HS-5 (cell line): ENCODE measurements at regions not wholly inside any gene's neighbourhood (a gene's known extent, or its start where the extent isn't known, plus 50 kb on each side); places are given as distances from the start of the nearest gene placed in this dataset.

ENCODE experiments used
- DNase-seq: peaks from one replicate; pipeline ENCODE4 v3.0.0-alpha.2; 2012; ENCODE audit warnings: low read depth

GRCh38 chr2:120587997-120588336 is 147.7 kb upstream of the GLI2 start:
- no peak for DNase-seq

GRCh38 chr2:120589771-120590608 is 145.7 kb upstream of the GLI2 start:
- DNase-seq, result peak; percentile 83

DNA sequence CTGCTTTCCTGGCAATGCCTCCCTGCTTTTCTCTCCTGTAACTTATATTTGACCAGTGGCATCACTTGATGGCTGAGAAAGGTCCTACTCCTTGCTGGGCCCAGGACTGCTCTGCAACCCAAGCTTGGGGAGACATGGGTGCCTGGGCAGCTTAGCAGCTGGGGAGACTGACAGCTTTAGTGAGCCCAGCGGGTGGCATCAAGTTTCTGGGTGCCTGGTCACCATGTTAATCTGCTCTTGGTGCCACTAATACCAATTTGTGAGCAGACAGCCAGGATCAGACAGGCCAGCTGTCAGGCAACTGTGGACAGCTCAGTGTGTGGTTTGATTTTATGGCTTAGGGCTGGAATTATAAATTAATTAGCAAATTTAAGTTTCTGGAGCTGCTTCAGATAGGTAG is 144.8 kb upstream of the GLI2 start:
- no peak for DNase-seq

- no peak for DNase-seq
These were observed 144.1 kb upstream of the GLI2 start for GRCh38 chr2:120591572-120591971.

GRCh38 chr2:120592084-120592483 is 143.6 kb upstream of the GLI2 start:
- DNase-seq, result no peak

DNA sequence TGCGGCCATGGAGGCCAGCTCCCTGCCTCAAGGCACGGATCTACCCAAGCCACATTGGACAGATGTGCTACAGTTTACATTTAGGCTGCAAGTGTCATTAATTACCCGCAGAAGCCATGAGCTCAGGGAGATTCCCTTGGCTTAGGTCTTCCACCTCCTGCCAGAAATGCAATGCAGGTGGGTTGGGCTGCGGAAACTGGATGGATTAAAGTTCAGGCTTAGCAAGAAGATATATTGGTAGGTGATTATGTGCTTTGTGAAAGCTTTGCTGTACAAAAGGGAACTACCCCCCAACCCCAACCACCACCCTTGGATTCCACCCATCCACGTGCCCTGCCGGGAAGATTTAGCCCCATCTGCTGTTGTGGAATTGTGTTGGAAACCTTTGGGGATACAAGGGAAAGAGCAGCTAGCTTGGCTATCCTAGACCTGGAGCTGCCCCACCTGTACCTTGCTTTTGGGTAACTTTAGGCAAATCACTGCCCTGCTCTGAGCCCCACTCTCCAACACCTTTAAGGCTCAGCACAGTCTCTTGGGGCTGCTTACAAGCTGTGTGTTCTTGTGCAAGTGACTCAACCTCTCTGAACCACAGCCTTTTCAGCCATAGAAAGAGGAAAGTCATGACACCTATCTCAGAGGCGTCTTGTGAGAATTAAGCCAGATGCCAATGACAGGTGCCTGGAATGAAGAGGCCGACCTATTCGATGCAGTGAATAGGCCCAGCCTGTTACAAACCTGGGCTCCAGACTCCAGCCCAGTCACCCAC is 141.6 kb upstream of the GLI2 start:
- no peak for DNase-seq

- DNase-seq, result no peak
These were observed 140.6 kb upstream of the GLI2 start for GRCh38 chr2:120594856-120595685.

DNA sequence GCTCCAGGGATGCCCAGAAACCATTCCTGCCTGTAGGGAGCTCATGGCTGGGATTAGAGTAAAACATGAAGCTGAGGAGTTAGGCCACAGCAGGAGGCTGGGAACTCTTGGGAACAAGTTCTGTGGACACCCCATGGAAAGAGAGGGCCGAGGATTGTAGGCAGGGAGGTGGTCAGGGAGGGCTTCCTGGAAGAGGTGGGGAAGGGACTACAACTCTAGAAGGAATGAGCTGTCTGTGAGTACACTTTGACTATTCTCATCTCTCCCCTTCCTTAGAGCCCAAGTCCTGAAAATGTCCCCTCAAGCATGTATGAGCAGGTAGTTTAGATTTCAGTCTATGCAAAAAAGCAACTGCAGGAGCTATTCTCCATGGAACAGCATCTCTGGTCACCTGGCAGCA is 139.9 kb upstream of the GLI2 start:
- DNase-seq, result no peak

DNA sequence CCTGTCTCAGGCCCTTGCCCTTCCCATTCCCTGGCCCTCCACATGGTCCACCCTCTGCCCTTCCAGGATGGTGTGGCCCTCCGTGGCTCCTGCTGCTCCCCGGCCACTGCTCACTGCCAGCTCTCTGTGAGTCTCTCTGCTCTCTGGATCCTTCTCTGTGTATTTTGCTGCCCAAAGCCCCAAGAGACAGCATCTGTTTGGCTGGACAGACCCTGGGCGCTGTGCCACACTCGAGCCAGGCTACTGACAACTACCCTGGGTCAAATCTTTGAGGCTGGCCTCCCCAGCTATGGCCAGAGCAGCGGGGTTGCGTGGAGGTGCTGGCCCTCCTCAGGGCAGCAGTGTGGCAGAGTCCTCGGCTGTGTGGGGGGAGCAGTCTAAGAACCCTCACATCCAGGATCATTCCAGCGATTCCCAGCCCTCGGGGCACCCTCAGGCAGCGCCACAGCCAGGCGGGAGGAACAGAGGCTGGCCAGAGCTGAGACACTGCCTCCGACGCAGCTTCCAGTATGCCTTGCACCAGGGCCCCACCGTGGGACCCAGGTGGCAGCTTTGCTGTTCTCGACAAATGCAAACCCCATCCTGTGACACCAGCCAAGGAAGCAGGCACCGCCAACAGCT is 139.4 kb upstream of the GLI2 start:
- DNase-seq, result no peak

DNA sequence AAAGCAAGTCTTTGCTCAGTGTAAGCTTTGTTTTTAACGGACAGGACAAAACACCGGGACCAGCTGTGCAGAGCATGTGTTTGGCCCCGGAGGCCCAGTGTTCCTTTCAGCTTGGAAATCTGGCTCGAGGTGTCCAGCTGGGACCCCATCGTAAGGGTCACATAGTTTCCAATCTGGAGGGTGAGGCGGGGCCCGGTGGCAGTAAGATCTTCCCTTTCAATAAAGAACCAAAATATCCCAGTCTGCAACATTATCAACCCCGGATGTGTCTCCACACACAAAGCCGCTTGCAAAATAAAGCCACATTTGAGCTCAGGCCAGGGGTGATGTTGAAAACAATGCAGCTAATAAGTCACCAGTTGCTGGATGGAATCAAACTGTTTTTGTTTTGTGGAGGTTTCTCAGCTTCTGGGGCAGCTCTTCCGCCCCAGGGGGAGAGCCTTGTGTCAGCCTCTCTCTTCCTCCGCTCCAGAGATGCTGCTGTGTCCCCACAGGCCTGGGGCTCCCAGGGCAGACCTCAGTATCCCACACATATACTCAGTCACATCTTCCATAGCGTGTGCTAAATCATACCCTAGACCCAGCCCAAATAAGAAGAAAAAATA is 138.6 kb upstream of the GLI2 start:
- no peak for DNase-seq

DNA sequence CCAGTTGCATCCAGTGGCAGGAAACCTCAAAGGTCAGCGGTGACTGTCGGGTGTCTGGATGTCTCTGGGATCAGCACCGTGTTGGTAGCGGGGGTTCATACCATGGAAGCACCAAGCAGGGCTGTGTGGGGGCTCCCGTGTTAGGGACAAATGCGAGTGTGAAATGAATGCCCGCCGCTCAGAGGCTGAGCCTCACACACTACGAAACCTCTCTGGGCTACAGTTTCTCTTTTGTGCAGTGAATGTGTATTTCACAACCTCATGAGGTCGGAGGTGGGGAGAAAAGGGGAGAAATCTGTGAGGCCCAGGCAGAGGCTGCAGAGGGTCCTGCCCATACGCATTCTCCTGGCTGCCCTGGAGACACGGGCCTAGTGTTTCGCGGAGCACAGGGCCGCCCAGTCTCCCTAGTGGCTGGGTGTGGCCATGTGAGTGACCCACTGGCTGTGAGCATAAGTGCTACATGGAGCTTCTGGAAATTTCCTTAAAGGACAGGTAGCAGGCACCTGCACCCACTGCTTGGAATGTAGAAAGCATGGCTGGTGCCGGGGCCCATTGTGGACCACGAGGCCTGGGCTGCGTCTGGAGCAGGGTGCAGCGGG is 138.0 kb upstream of the GLI2 start:
- no peak for DNase-seq

DNA sequence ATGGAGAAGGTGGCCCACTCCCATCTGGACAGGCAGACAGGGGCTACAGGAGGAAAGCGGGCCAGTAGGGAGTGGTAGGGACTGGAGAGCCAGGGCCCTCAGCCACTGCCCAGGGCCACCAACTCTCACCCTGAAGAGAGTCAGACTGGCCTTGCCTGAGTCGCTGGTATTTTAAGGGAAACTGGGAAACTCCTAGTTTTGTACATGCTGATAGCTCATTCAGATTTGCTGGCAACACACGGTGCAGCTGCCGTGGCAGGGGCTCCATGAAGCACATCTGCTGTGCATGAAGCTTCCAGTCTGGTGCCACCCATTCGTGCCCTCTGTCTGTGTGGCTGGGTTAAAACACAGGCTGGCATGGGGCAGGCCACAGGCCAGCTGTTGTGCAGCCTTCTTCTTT is 137.3 kb upstream of the GLI2 start:
- no peak for DNase-seq

DNA sequence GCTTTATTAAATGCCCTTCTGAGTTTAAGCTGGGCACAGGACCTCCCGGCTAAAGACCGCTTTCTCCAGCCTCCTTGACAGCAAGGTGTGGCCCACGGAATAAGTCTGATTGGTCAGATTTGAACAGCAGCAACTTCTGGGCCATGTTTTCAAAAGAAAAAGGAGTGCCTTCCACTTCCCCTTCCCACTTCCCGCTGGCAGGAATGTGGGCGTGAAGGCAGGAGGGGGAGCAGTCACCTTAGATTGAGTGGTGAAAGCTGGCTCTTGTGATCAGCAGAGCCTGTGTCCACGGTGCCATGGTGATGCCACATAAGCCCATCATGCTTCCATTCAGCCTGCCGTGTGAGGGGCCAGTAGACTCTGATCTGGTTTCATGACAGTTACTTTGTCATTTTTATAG is 136.6 kb upstream of the GLI2 start:
- DNase-seq, result no peak

DNA sequence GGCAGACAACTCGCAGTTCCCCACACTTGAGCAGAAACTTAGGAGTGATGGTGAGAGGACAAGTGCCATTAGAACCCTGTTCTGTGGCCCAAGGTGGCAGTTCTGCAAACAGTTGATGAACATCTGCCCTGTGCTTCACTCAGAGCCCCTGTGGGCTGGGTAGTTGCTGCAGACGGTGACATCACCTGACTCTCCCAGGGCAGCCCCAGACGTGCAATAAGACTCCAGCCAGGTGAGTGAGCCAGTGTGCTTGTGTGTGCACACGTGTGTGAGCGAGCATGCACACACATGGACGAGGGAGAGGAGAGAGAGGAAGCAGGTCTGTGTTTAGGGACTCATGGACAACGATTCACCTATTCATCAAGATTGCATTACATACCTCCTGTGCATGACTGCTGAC is 136.0 kb upstream of the GLI2 start:
- no peak for DNase-seq

DNA sequence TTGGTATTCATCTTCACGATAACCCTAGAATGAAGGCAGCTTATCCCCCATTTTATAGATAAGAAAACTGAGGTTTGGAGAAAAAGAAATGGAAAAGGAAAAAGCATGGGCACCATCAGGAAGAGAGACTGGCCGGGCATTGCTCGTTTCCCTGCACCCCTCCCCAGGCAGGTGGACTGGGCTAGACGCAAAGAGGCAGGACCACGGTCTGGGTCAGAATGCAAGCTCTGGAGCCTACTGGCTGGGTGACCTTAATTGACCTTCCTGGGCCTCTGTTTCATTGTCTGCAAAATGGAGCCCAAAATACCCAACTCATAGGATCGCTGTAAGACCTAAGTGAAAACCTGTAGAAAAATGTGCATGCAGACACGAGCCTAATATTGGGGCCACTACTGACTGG is 135.3 kb upstream of the GLI2 start:
- no peak for DNase-seq

DNA sequence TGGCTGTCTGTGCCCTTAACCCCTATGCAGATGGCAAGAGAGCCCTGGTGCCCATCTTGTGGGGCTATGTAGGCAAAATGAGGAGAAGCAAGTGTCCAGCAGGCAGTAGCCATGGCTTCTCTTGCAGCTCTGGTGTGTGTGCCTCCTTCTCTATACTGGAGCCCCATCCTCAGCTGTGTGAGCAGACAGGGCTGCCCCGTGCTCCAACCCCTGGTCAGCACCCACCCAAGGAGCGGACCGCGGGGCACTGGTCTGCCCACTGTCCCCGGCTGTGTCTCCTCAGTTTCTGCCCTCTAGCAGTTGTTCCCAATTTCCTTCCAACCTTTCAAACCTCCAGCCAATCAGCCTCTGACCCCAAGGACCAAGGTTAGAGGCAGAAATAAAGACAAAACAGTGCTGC is 134.9 kb upstream of the GLI2 start:
- DNase-seq, result no peak

DNA sequence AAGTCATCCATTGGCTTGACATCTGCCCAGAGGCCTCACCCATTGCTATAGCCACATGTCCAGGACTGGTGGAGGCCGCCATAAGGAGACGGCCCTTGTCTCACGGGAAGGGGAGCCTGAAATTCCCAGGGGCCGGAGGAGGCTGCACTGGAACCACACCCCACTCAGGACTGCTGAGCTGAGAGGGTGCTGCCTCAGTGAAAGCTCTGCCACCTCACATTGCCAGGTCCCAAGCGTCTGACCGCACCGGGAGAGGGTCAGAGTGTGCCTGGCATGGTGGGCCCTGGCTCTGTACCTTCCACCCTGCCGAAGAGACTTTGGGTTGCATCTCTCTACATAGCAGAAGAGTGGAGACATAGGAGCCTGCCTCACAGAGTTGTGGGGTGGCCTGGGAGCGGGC is 134.1 kb upstream of the GLI2 start:
- DNase-seq, result no peak

DNA sequence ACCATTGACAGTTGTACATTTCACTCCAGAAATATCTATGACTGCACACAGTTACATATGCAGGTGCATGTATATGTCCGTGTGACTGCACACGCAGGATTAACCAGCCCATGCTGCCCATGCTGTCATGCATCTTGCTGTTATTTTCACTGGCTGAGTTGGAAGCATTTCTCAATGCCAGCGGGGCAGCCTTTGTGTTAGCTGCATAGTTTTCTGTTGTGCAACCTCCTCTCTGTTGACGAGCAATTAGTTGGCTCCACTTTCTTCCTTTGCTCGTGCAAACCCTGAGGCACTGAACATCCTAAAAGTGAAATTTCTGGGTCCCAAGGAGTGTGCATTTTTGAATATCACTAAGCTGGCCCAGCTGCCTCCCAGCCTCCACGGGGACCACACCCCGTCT is 133.4 kb upstream of the GLI2 start:
- no peak for DNase-seq

DNA sequence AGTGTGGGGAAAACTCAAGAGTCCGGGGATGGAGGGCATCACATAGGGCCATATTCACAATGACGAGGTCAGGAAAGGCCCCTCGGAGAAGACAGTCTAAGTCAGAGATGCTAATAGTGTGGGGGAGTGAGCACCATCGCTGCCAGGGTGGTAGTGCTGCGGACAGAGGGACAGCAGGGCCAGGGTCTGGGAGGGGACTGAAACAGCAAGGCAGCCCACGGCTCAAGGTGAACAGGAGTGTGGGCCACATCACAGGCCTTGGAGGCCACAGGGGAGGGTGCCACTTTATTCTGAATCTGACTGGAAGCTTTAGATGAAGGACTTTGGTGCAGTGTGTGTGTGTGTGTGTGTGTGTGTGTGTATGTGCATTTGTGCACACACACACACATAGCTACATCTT is 130.9 kb upstream of the GLI2 start:
- DNase-seq, result no peak

- no peak for DNase-seq
These were observed 130.3 kb upstream of the GLI2 start for GRCh38 chr2:120605231-120605935.

DNA sequence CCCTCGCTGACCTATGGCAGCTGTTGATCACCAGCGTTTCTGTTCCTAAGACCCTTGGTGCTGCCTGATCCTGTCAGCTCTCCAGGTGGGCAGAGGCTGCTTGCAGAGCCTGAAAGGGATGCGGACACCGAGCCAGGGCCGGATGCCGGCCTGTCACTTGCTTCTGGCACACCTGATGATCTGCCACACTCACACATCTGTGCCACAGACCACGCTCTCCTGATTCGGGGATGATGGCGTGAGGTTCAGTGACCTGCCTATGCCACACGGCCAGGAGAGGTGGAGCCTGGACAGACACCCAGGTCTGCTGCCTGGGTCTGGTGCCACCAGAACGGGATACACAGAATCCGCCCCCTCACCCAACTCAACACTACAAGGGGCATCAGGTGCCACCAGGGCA is 129.4 kb upstream of the GLI2 start:
- no peak for DNase-seq
